NCI-H2171 (cell line): ENCODE measurements at regions not wholly inside any gene's neighbourhood (a gene's known extent, or its start where the extent isn't known, plus 50 kb on each side); places are given as distances from the start of the nearest gene placed in this dataset.
"Not testable (repeated sequence)": the region's sequence is repeated elsewhere in the genome, so short reads cannot be mapped to it uniquely, and the experiment has no call there.

ENCODE experiments used
- DNase-seq: peaks from one replicate; lab custom pipeline; 2025; lab: John Stamatoyannopoulos, UW

- no peak for DNase-seq
Observed at GRCh38 chr2:43019025-43019367, 207.4 kb downstream of the ZFP36L2 start.

GRCh38 chr2:43018179-43019024 lies 208.0 kb downstream of the ZFP36L2 start:
- DNase-seq, result no peak

- no peak for DNase-seq
Observed at GRCh38 chr2:43013821-43014345, 212.5 kb downstream of the ZFP36L2 start.

- DNase-seq, result no peak
Observed at GRCh38 chr2:43012966-43013365, 213.4 kb downstream of the ZFP36L2 start.

- DNase-seq, result no peak
Observed at GRCh38 chr2:43011158-43011491, 215.3 kb downstream of the ZFP36L2 start.

GRCh38 chr2:43010438-43011157 lies 215.8 kb downstream of the ZFP36L2 start:
- DNase-seq, result no peak

GRCh38 chr2:43009448-43009847 lies 217.0 kb downstream of the ZFP36L2 start:
- DNase-seq, result no peak

- DNase-seq, result no peak
Observed at GRCh38 chr2:43008388-43008787, 216.0 kb upstream of the HAAO start.

- no peak for DNase-seq
Observed at GRCh38 chr2:43007901-43008300, 215.5 kb upstream of the HAAO start.

GRCh38 chr2:43006834-43007543 lies 214.6 kb upstream of the HAAO start:
- no peak for DNase-seq

- no peak for DNase-seq
Observed at GRCh38 chr2:43005975-43006833, 213.8 kb upstream of the HAAO start.

GRCh38 chr2:43005245-43005974 lies 213.0 kb upstream of the HAAO start:
- no peak for DNase-seq

- DNase-seq, result no peak
Observed at GRCh38 chr2:43004879-43005244, 212.5 kb upstream of the HAAO start.

GRCh38 chr2:43004126-43004865 lies 211.9 kb upstream of the HAAO start:
- not testable (repeated sequence) for DNase-seq

GRCh38 chr2:43003702-43004101 lies 211.3 kb upstream of the HAAO start:
- DNase-seq, result no peak

- no peak for DNase-seq
Observed at GRCh38 chr2:43001787-43002468, 209.5 kb upstream of the HAAO start.

- DNase-seq, result no peak
Observed at GRCh38 chr2:43001055-43001378, 208.6 kb upstream of the HAAO start.

GRCh38 chr2:43000242-43001054 lies 208.1 kb upstream of the HAAO start:
- no peak for DNase-seq

GRCh38 chr2:42999856-43000241 lies 207.5 kb upstream of the HAAO start:
- DNase-seq, result no peak
